ENCODE measurements at regions not wholly inside any gene's neighbourhood (a gene's known extent, or its start where the extent isn't known, plus 50 kb on each side); places are given as distances from the start of the nearest gene placed in this dataset.
"Not testable (repeated sequence)": the region's sequence is repeated elsewhere in the genome, so short reads cannot be mapped to it uniquely, and the experiment has no call there.

GRCh38 chr1:100597061-100597741, 59.3 kb downstream of the GPR88 start:
- DNase-seq (ENCODE audit: low spot score): no peak
- Mint-ChIP-seq H3K27ac (ENCODE audit: unreplicated experiment) (peak overlapping the region; percentile 60), H3K4me3 (ENCODE audit: unreplicated experiment) (no peak overlapping the region)

DNA sequence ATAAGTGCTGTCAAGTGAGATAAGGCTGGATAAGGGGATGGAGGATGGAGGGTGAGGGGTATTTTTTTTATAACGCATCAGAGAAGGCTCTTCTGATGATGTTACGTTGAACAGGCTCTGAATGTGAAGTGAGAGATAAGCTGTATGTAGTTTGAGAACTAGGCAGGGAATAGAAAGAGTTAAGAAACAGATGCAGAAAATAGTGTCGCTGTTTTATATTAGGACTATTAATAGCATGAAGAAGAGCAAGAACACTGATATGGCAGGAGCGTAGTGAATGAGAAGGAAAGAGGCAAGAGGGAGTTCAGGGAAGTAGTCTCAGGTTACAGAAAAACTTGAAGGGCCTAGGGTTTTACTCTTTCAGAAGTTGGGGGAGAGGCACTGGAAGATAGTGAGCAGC, 59.8 kb downstream of the GPR88 start:
- TF ChIP-seq, protein P1, sequence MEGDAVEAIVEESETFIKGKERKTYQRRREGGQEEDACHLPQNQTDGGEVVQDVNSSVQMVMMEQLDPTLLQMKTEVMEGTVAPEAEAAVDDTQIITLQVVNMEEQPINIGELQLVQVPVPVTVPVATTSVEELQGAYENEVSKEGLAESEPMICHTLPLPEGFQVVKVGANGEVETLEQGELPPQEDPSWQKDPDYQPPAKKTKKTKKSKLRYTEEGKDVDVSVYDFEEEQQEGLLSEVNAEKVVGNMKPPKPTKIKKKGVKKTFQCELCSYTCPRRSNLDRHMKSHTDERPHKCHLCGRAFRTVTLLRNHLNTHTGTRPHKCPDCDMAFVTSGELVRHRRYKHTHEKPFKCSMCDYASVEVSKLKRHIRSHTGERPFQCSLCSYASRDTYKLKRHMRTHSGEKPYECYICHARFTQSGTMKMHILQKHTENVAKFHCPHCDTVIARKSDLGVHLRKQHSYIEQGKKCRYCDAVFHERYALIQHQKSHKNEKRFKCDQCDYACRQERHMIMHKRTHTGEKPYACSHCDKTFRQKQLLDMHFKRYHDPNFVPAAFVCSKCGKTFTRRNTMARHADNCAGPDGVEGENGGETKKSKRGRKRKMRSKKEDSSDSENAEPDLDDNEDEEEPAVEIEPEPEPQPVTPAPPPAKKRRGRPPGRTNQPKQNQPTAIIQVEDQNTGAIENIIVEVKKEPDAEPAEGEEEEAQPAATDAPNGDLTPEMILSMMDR (IDR thresholded peaks at IDR 0.05): no peak
- peaks cover 22% of the 10 kb centered on the region for H3K36me3 Mint-ChIP-seq (ENCODE audit: low read depth)

More at GRCh38 chr1:100597061-100597741, 59.3 kb downstream of the GPR88 start:
- TF ChIP-seq, protein P1 (IDR thresholded peaks at IDR 0.05): no peak
- Mint-ChIP-seq H3K4me1 (ENCODE audit: low read depth) (peaks cover 15% of the 10 kb centered on the region), H3K9me3 (ENCODE audit: low read depth) (peaks cover 24% of the 10 kb centered on the region), H3K36me3 (ENCODE audit: low read depth) (peaks cover 17% of the 10 kb centered on the region), H3K27me3 (ENCODE audit: low read depth) (no peaks in the 10 kb centered on the region)

GRCh38 chr1:100600377-100600776, 62.4 kb downstream of the GPR88 start:
- H3K36me3 Mint-ChIP-seq (ENCODE audit: low read depth): peaks cover 23% of the 10 kb centered on the region

More for the DNA sequence above, 59.8 kb downstream of the GPR88 start:
- H3K4me1 Mint-ChIP-seq (ENCODE audit: low read depth): peaks cover 15% of the 10 kb centered on the region
- H3K27me3 Mint-ChIP-seq (ENCODE audit: low read depth): no peaks in the 10 kb centered on the region
- H3K9me3 Mint-ChIP-seq (ENCODE audit: low read depth): peaks cover 29% of the 10 kb centered on the region
- peak overlapping the region; percentile 13 for H3K27ac Mint-ChIP-seq (ENCODE audit: unreplicated experiment)
- no peak for DNase-seq (ENCODE audit: low spot score)
- H3K4me3 Mint-ChIP-seq (ENCODE audit: unreplicated experiment): no peak overlapping the region

DNA sequence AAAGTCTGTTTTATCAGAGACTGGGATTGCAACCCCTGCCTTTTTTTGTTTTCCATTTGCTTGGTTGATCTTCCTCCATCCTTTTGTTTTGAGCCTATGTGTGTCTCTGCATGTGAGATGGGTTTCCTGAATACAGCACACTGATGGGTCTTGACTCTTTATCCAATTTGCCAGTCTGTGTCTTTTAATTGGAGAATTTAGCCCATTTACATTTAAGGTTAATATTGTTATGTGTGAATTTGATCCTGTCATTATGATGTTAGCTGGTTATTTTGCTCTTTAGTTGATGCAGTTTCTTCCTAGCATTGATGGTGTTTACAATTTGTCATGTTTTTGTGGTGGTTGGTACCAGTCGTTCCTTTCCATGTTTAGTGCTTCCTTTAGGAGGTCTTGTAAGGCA, 64.1 kb downstream of the GPR88 start:
- H3K9me3 Mint-ChIP-seq (ENCODE audit: low read depth): peaks cover 32% of the 10 kb centered on the region
- DNase-seq (ENCODE audit: low spot score); H3K27me3 Mint-ChIP-seq (ENCODE audit: low read depth); H3K4me3 Mint-ChIP-seq (ENCODE audit: unreplicated experiment); H3K27ac Mint-ChIP-seq (ENCODE audit: unreplicated experiment): not testable (repeated sequence)
- H3K36me3 Mint-ChIP-seq (ENCODE audit: low read depth): peaks cover 23% of the 10 kb centered on the region
- peaks cover 15% of the 10 kb centered on the region for H3K4me1 Mint-ChIP-seq (ENCODE audit: low read depth)

More at GRCh38 chr1:100600377-100600776, 62.4 kb downstream of the GPR88 start:
- DNase-seq (ENCODE audit: low spot score); H3K27me3 Mint-ChIP-seq (ENCODE audit: low read depth); H3K4me3 Mint-ChIP-seq (ENCODE audit: unreplicated experiment); H3K27ac Mint-ChIP-seq (ENCODE audit: unreplicated experiment): not testable (repeated sequence)
- Mint-ChIP-seq H3K4me1 (ENCODE audit: low read depth) (peaks cover 15% of the 10 kb centered on the region), H3K9me3 (ENCODE audit: low read depth) (peaks cover 32% of the 10 kb centered on the region)

GRCh38 chr1:100604372-100604771, 66.4 kb downstream of the GPR88 start:
- peaks cover 21% of the 10 kb centered on the region for H3K36me3 Mint-ChIP-seq (ENCODE audit: low read depth)
- no peak for DNase-seq (ENCODE audit: low spot score)
- no peak overlapping the region for H3K4me3 Mint-ChIP-seq (ENCODE audit: unreplicated experiment)
- peaks cover 29% of the 10 kb centered on the region for H3K9me3 Mint-ChIP-seq (ENCODE audit: low read depth)
- TF ChIP-seq, protein P1 (IDR thresholded peaks at IDR 0.05): no peak
- no peaks in the 10 kb centered on the region for H3K27me3 Mint-ChIP-seq (ENCODE audit: low read depth)
- H3K4me1 Mint-ChIP-seq (ENCODE audit: low read depth): peaks cover 22% of the 10 kb centered on the region
- H3K27ac Mint-ChIP-seq (ENCODE audit: unreplicated experiment): no peak overlapping the region

DNA sequence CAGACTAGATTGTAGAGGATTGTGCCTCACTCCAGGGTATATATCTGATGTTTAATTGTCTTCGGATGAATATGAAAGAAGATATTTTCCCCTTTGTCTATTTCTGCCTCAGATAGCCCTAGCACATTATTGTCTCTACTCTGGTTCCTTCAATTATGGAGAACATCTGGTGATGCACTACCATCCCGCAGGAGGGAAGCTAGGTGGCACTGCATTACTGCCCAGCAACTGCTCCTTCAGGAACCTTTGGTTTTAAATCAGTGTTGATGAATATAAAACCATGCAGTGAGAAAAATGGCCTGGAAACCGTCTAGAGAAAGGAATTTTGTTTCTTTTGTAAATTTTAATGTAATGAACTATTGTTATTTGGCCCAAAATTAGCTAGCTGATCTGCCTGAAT, 68.5 kb downstream of the GPR88 start:
- Mint-ChIP-seq H3K9me3 (ENCODE audit: low read depth) (peaks cover 13% of the 10 kb centered on the region), H3K4me1 (ENCODE audit: low read depth) (peaks cover 25% of the 10 kb centered on the region), H3K27ac (ENCODE audit: unreplicated experiment) (no peak overlapping the region), H3K27me3 (ENCODE audit: low read depth) (no peaks in the 10 kb centered on the region), H3K36me3 (ENCODE audit: low read depth) (peaks cover 10% of the 10 kb centered on the region), H3K4me3 (ENCODE audit: unreplicated experiment) (no peak overlapping the region)
- no peak for DNase-seq (ENCODE audit: low spot score)
- TF ChIP-seq, protein P1 (IDR thresholded peaks at IDR 0.05): peak; percentile 92

Measured in chondrocyte (in vitro differentiated cells).